IMR-90 (cell line): ENCODE measurements at regions not wholly inside any gene's neighbourhood (a gene's known extent, or its start where the extent isn't known, plus 50 kb on each side); places are given as distances from the start of the nearest gene placed in this dataset.

Source experiments
- ATAC-seq: fragments of 200-7000 bp; cut with Tn5 transposase; 2 replicates; pipeline ENCODE4 v1.9.1; 2020; ENCODE audit warnings: low read depth, mild to moderate bottlenecking, moderate library complexity
- BruUV-seq: library from RNA; stranded (reverse); fragments of 400-500 nt; replicated peaks from 2 replicates; lab custom pipeline; 2021; lab: Mats Ljungman, UMichigan
- CTCF ChIA-PET: fragments of 300-600 bp; formaldehyde crosslinking; extraction: SDS; loops from one replicate; lab custom pipeline; 2021; ENCODE audit warnings: antibody characterized with exemption; lab: Yijun Ruan, JAX
- POLR2A ChIA-PET: fragments of 300-600 bp; sonication (Branson Sonifier 250); formaldehyde crosslinking; loops from one replicate; lab custom pipeline; 2022; ENCODE audit warnings: antibody characterized with exemption; ENCODE audit not compliant: unreplicated experiment; lab: Charles Lee
- DNase-seq: peaks from one replicate; pipeline ENCODE4 v3.0.0; 2013
- H2AFZ ChIP-seq: replicated peaks from 2 replicates; pipeline ENCODE3; 2013; ENCODE audit warnings: low read length, mild to moderate bottlenecking; ENCODE audit not compliant: poor library complexity
- H2AK5ac ChIP-seq: 2 replicates; pipeline ENCODE4 v1.6.1; 2013; ENCODE audit warnings: low read depth, low read length, inconsistent platforms
- H2AK9ac ChIP-seq: replicated peaks from 2 replicates; pipeline ENCODE3; 2013; ENCODE audit warnings: mild to moderate bottlenecking, low read depth, low read length, moderate library complexity; ENCODE audit not compliant: poor library complexity
- H2BK120ac ChIP-seq: 2 replicates; pipeline ENCODE4 v1.6.1; 2013; ENCODE audit warnings: low read depth, low read length, inconsistent platforms
- H2BK15ac ChIP-seq: 3 replicates; pipeline ENCODE4 v1.6.1; 2013; ENCODE audit warnings: low read depth, low read length, inconsistent platforms
- H2BK20ac ChIP-seq: 2 replicates; pipeline ENCODE4 v1.6.1; 2013; ENCODE audit warnings: low read depth, mild to moderate bottlenecking, inconsistent platforms, low read length, moderate library complexity
- H2BK5ac ChIP-seq: 2 replicates; pipeline ENCODE4 v1.6.1; 2013; ENCODE audit warnings: mild to moderate bottlenecking, low read depth, low read length, inconsistent platforms; ENCODE audit not compliant: poor library complexity, severe bottlenecking
- H3K14ac ChIP-seq: replicated peaks from 2 replicates; pipeline ENCODE4 v1.6.1; 2013; ENCODE audit warnings: low read depth, low read length, inconsistent platforms
- H3K18ac ChIP-seq: 2 replicates; pipeline ENCODE4 v1.6.1; 2013; ENCODE audit warnings: low read depth, low read length, control low read depth
- H3K23ac ChIP-seq: 2 replicates; pipeline ENCODE4 v1.6.1; 2013; ENCODE audit warnings: low read depth, low read length, inconsistent platforms
- H3K27ac ChIP-seq: 2 replicates; pipeline ENCODE4 v1.5.1; 2013; ENCODE audit warnings: mild to moderate bottlenecking, control low read depth, low read length; ENCODE audit not compliant: insufficient read depth
- H3K27me3 ChIP-seq: 2 replicates; pipeline ENCODE4 v1.6.1; 2013; ENCODE audit warnings: low read length; ENCODE audit not compliant: control insufficient read depth, insufficient read depth
- H3K36me3 ChIP-seq: 2 replicates; pipeline ENCODE4 v1.6.1; 2013; ENCODE audit warnings: low read length, mixed read lengths; ENCODE audit not compliant: control insufficient read depth, insufficient read depth
- H3K4ac ChIP-seq: 2 replicates; pipeline ENCODE4 v1.6.1; 2013; ENCODE audit warnings: low read depth, low read length, inconsistent platforms
- H3K4me1 ChIP-seq: 2 replicates; pipeline ENCODE4 v1.6.1; 2013; ENCODE audit warnings: low read length, mixed read lengths; ENCODE audit not compliant: control insufficient read depth, insufficient read depth
- H3K4me2 ChIP-seq: 2 replicates; pipeline ENCODE4 v1.6.1; 2013; ENCODE audit warnings: low read depth, mild to moderate bottlenecking, control low read depth, low read length, moderate library complexity
- H3K4me3 ChIP-seq: 2 replicates; pipeline ENCODE4 v1.5.1; 2013; ENCODE audit warnings: low read depth, mild to moderate bottlenecking, control low read depth, low read length, moderate library complexity; ENCODE audit not compliant: insufficient read depth
- H3K56ac ChIP-seq: 2 replicates; pipeline ENCODE4 v1.6.1; 2013; ENCODE audit warnings: low read length, inconsistent platforms; ENCODE audit not compliant: insufficient read depth; ENCODE audit errors: extremely low read depth
- H3K79me1 ChIP-seq, 2 experiments: 2 replicates each; pipeline ENCODE4 v1.6.1; 2013; ENCODE audit warnings: low read length in 2 of 2, inconsistent platforms in 1 of 2, low read depth in 1 of 2
- H3K9ac ChIP-seq: 2 replicates; pipeline ENCODE4 v1.6.1; 2013; ENCODE audit warnings: low read depth, low read length, control low read depth
- H3K9me1 ChIP-seq: 2 replicates; pipeline ENCODE4 v1.6.1; 2013; ENCODE audit warnings: low read length, inconsistent platforms; ENCODE audit not compliant: insufficient read depth
- H3K9me3 ChIP-seq: 2 replicates; pipeline ENCODE4 v1.6.1; 2013; ENCODE audit warnings: low read length; ENCODE audit not compliant: control insufficient read depth, insufficient read depth
- H4K20me1 ChIP-seq: 2 replicates; pipeline ENCODE4 v1.6.1; 2013; ENCODE audit warnings: low read length, inconsistent platforms; ENCODE audit not compliant: insufficient read depth
- H4K5ac ChIP-seq: 2 replicates; pipeline ENCODE4 v1.6.1; 2013; ENCODE audit warnings: mild to moderate bottlenecking, low read depth, low read length, control low read depth
- H4K8ac ChIP-seq, 2 experiments: 2 replicates each; pipeline ENCODE4 v1.6.1; 2013; ENCODE audit warnings: low read depth in 2 of 2, low read length in 2 of 2, control low read depth in 1 of 2, inconsistent platforms in 1 of 2
- H4K91ac ChIP-seq: 2 replicates; pipeline ENCODE4 v1.6.1; 2013; ENCODE audit warnings: low read depth, low read length, inconsistent platforms; ENCODE audit not compliant: insufficient read depth
- BHLHE40 ChIP-seq: fragments of 150-350 bp; IDR thresholded peaks from 2 replicates; pipeline ENCODE4 v1.6.1; 2016; ENCODE audit warnings: mild to moderate bottlenecking, low read depth, low read length
- CEBPB ChIP-seq: IDR thresholded peaks from 2 replicates; pipeline ENCODE4 v1.6.1; 2012; ENCODE audit warnings: low read depth, low read length, improper control_type of control experiment
- CHD1 ChIP-seq: IDR thresholded peaks from 2 replicates; pipeline ENCODE4 v1.6.1; 2012; ENCODE audit warnings: low read depth, low read length, improper control_type of control experiment
- ELK1 ChIP-seq: fragments of 150-350 bp; IDR thresholded peaks from 2 replicates; pipeline ENCODE4 v1.6.1; 2016; ENCODE audit warnings: low read depth, mild to moderate bottlenecking, low read length, moderate library complexity, borderline replicate concordance
- FOS ChIP-seq: fragments of 150-350 bp; IDR thresholded peaks from 2 replicates; pipeline ENCODE4 v1.6.1; 2016; ENCODE audit warnings: low read depth, low read length
- MAFK ChIP-seq: IDR thresholded peaks from 2 replicates; pipeline ENCODE4 v1.6.1; 2012; ENCODE audit warnings: low read depth, low read length, improper control_type of control experiment
- MXI1 ChIP-seq: IDR thresholded peaks from 2 replicates; pipeline ENCODE4 v1.6.1; 2012; ENCODE audit warnings: low read depth, mild to moderate bottlenecking, low read length, moderate library complexity, borderline replicate concordance
- NFE2L2 ChIP-seq: fragments of 150-350 bp; IDR thresholded peaks from 2 replicates; pipeline ENCODE4 v1.6.1; 2016; ENCODE audit warnings: low read depth, mild to moderate bottlenecking, low read length
- POLR2A ChIP-seq: IDR thresholded peaks from 2 replicates; pipeline ENCODE4 v1.6.1; 2012; ENCODE audit warnings: mild to moderate bottlenecking, low read depth, low read length
- RAD21 ChIP-seq: IDR thresholded peaks from 2 replicates; pipeline ENCODE4 v1.6.1; 2012; ENCODE audit warnings: low read length, improper control_type of control experiment
- RCOR1 ChIP-seq: IDR thresholded peaks from 2 replicates; pipeline ENCODE4 v1.6.1; 2012; ENCODE audit warnings: mild to moderate bottlenecking, low read length, improper control_type of control experiment; ENCODE audit not compliant: insufficient replicate concordance
- RFX5 ChIP-seq: IDR thresholded peaks from 2 replicates; pipeline ENCODE4 v1.8.0; 2012; ENCODE audit warnings: low read depth, mild to moderate bottlenecking, low read length, moderate library complexity
- SMC3 ChIP-seq: fragments of 150-350 bp; IDR thresholded peaks from 2 replicates; pipeline ENCODE4 v1.6.1; 2016; ENCODE audit warnings: low read depth, mild to moderate bottlenecking, antibody characterized with exemption, low read length, moderate library complexity
- WGBS, 2 experiments: methylation state at CpG; one replicate each; pipeline versions ENCODE4 v1.1.5 to v1.1.7; 2013; ENCODE audit warnings: missing lambda C conversion rate in 2 of 2; ENCODE audit not compliant: insufficient read length in 1 of 2; ENCODE audit errors: extremely low coverage in 2 of 2; 5-methylcytosine and 5-hydroxymethylcytosine counted together
- dilution Hi-C: fragments of 300-500 bp; cut with HindIII; formaldehyde crosslinking; loops from one replicate; pipeline ENCODE4 v1.14.3; 2018; ENCODE audit warnings: low sequenced_read_pairs; ENCODE audit not compliant: unreplicated experiment
- in situ Hi-C: fragments of 300-500 bp; cut with MboI; formaldehyde crosslinking; loops from 3 replicates; pipeline ENCODE4 v1.14.3; 2019; ENCODE audit warnings: low sequenced_read_pairs, inconsistent platforms, mixed read lengths
- intact Hi-C: fragments of 100-400 bp; cut with micrococcal nuclease; formaldehyde crosslinking; loops from 2 replicates; pipeline ENCODE4 v1.10.0; 2022

DNA sequence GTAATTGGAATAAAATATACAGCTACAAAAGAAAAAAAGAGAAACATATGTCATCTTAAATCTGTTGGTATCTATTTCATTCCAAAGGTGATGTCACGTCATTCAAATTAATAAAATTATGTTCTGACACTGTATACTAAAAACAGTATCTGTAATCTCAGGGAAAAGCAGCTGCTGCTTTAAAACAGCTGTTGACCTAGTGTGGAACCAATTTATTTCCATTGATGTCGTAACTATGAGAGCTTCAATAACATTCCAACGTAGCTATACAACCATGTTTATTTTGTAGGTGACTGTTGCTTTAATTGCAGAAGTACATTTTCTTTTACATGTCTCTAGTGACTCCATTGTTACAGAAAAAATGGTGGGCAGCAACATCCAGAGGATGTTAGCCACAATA is 571.7 kb downstream of the RPS29 start:
- Histone ChIP-seq H3K27ac (no peak overlapping the region), H3K4me3 (no peak overlapping the region), H3K4me1 (no peaks in the 10 kb centered on the region), H3K9me3 (no peaks in the 10 kb centered on the region), H2AK9ac (no peak overlapping the region), H3K4me2 (no peak overlapping the region), H3K9me1 (no peaks in the 10 kb centered on the region), H2BK120ac (no peak overlapping the region), H3K9ac (no peak overlapping the region), H3K4ac (no peak overlapping the region), H4K8ac (no peak overlapping the region), H3K18ac (no peak overlapping the region), H2BK5ac (no peak overlapping the region), H3K36me3 (no peaks in the 10 kb centered on the region), H3K14ac (no peak overlapping the region), H4K5ac (no peak overlapping the region), H4K91ac (no peak overlapping the region), H4K20me1 (no peaks in the 10 kb centered on the region), H3K23ac (no peak overlapping the region), H2AK5ac (no peak overlapping the region), H2BK15ac (no peak overlapping the region), H3K27me3 (no peaks in the 10 kb centered on the region), H2AFZ (no peak overlapping the region), H2BK20ac (no peak overlapping the region), H3K79me1 (no peaks in the 10 kb centered on the region), H3K56ac (no peak overlapping the region)
- POLR2A ChIA-PET = no interaction called here
- TF ChIP-seq SMC3 (no peak), RFX5 (no peak), MAFK (no peak), CEBPB (no peak), ELK1 (no peak), POLR2A (no peak), RCOR1 (no peak), NFE2L2 (no peak), MXI1 (no peak), BHLHE40 (no peak), CHD1 (no peak), FOS (no peak), RAD21 (no peak)
- CTCF ChIA-PET = no interaction called here
- DNase-seq (no peak), ATAC-seq (no peak)
- BruUV-seq = no TSS peak
- no CpG with 5 or more reads among the region's 3 CpGs for WGBS, 2 experiments
- in situ Hi-C loops = no loop called here
- dilution Hi-C loops = no loop called here
- intact Hi-C loops = no loop called here
